HG03108 (cell line): ENCODE measurements at regions not wholly inside any gene's neighbourhood (a gene's known extent, or its start where the extent isn't known, plus 50 kb on each side); places are given as distances from the start of the nearest gene placed in this dataset.
"Not testable (repeated sequence)": the region's sequence is repeated elsewhere in the genome, so short reads cannot be mapped to it uniquely, and the experiment has no call there.

Source experiments
- ATAC-seq: cut with Tn5 transposase; IDR thresholded peaks from one replicate; pipeline ENCODE4 v1.9.1; 2021; ENCODE audit warnings: moderate library complexity; ENCODE audit not compliant: unreplicated experiment

DNA sequence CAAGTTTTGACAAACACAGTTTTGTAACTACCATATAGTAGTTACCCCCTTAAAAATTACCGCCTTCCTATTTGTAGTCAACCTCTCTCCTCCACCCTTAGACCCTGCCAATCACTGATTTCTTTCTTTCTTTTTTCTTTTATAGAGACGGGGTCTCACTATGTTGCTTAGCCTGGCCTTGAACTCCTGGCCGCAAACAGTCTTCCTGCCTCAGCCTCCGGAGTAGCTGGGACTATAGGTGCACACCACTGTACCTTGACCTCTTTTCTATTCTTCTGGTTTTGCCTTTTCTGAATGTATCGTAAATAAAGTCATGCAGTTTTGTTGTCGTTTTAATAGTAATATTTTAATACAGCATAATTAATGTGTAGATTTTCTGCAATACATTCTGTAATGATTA lies 460.3 kb downstream of the EPM2A start:
- ATAC-seq = no peak

DNA sequence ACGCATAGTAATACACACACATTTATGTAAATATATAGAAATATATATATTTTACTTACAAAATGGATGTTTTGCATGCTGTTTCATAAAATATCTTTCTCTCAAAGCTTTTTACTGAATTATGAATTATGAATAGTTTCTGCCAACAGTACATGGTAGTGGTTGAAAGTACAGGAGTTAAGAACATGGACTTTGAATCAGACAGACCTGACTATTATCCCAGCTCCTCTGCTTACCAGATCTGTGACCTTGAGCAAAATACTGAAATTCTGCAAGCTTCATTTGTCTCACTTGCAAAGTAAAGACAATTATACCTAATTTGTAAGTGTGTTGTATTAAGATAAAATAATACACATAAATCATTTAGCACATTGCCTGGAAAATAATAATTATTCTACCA lies 459.5 kb downstream of the EPM2A start:
- no peak for ATAC-seq

DNA sequence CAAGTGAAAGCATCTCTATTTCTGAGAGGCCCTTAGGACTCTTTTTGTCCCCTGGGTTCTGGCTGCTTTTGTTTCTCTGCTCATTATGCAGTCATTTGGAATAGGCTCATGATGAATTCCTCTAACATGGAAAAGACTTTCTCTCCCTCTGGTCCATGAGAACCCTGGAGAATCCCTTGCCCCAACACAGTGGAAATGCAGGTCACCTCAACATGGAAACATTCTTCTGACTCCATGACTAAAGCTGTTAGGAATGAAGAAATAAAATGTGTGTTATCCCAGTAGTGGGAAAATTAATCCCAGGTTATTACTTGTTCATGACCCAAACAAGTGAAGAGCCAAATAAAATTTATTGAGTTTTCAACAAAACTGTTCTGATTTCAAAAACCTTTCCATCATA lies 458.6 kb downstream of the EPM2A start:
- ATAC-seq = no peak

DNA sequence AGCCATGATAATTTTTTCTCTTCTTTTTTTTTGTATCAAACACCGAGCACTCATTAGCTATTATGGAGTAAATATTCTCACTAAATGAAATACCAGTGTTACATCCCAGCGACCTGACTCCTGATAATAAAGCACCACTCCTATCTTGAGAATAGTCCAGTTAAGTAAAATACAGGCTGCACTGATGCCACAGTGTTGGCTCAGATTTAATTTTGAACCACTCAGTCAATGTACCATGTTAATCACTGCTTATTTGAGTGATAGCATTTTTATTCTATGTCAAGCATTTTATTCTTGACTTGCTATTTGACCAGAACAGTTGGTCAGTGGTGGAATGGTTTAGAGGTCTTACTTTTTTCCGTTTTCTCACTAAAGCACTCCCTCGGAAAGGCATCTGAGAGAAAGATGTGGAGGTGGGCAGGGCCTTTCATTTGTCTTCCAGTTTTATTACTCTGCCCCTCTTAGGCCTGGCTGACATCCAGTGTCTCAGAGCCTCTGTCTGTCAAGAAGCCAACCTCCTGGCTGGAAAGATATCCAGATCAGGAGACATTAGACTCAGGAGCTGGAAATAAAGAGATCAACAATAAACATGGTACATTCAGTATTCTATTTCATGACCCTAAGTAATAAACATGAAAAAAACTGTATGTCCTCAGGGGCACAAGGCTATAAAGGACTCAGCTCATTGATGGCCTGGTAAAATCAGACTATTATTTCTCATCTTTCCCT lies 457.8 kb downstream of the EPM2A start:
- ATAC-seq = no peak

DNA sequence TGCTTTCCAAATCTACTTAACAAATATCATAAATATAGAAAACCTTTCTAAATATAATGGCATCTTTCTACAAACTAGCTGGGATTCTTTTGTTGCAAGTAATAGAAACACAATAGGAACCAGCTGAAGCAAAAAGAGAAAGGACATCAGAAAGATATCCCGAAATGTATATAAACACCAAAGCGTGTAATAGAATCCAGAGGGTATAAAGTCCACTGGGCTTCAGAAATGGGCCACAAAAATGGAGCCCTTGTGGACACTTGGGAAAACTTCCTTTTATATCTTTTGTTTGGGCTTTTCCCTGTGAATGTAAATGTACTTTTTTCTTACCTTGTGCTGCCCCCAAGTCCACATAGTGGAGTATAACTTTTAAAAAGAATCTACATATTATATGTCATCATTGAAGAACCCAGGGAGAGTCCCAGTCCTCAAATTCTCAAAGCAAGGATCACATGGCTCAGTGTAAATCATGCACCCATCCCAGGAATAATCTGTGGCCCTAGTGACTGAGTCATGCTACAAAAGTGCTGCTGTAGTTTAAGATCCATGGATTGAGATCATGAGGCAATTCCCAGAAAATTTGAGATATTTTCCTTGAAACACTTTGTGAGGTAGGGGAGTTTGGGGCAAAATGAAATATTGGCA lies 457.0 kb downstream of the EPM2A start:
- ATAC-seq = no peak

DNA sequence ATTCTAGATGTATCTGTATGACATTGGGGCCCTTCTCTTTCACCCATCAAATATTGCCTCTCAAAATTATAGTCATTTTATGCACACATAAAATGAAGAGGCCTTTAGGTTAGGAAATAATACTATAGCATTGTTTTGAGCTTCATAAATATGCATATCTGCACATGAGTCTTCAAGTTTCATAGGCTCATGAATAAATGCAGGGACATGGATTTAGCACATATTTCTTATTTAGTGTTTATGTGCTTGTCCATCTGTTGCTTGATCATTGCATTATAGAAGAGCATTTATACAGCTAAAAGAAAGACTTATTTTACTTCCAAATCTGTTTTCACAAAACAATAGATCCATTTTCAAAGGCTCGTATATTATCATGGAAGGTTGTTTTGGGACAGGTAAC lies 455.8 kb downstream of the EPM2A start:
- ATAC-seq = no peak

DNA sequence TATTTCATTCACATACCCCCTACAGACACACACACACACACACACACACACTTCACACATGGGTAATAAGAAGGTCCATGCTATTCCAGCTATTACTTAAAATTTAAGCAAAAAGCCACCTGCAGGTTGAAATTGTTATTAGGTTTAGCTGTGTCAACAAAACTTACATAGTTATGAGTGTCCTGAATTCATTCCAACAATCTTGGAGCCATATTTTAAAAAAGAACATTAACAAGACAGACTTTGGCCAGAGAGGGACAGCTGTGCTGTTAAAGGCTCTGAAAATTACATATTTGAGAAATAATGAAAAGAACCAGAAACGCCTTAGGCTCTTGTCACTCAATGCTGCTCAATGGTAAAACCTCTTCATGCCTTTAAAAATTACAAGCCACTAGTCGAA lies 455.3 kb downstream of the EPM2A start:
- ATAC-seq = no peak

DNA sequence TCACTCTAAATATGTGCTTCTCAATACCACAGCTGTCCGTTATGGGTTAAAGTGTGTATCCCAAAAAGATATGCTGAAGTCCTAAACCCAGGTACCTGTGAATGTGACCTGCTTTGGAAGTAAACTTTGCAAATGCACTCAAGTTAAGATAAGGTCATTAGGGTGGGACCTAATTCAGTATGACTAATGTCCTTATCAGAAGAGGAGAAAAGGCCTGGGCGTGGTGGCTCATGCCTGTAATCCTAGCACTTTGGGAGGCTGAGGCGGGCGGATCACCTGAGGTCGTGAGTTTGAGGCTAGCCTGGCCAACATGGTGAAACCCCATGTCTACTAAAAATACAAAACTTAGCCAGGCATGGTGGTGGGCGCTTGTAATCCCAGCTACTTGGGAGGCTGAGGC lies 452.1 kb downstream of the EPM2A start:
- not testable (repeated sequence) for ATAC-seq

DNA sequence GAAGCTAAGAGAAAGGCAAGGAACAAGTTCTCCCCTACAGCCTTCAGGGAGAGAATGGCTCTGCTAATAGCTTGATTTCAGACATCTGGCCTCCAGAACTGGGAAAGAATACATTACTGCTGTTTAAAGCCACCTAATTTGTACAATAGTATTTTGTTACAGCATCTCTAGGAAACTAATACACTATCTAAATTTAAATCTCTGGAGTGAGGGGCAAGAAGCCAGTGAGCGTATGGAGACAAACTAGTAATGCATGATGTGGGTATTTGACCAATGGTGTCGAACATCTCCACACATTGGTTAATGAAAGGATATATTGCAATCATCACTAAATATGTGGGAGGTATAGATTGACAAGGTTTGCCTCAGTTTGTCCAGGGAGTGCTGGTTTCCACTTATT lies 451.5 kb downstream of the EPM2A start:
- ATAC-seq = no peak

DNA sequence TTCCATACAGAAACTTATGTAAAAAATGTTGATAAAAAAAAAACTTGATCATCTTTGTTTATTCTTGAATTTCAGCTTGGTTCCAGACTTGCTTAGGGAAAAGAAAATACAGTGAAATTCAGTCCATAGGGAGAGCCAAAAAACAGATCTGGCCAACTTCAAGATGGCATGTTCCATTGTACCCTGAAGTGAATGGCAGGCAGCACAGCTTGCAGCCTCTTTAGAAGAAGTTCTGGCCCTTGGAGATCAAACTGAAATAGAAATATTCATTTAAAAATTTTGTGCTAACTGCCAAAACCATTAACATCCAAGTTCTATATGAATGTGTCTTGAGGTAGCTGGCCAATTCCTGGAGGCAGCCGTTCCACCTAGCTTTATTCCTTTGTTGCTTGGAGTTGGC lies 448.4 kb downstream of the EPM2A start:
- no peak for ATAC-seq

DNA sequence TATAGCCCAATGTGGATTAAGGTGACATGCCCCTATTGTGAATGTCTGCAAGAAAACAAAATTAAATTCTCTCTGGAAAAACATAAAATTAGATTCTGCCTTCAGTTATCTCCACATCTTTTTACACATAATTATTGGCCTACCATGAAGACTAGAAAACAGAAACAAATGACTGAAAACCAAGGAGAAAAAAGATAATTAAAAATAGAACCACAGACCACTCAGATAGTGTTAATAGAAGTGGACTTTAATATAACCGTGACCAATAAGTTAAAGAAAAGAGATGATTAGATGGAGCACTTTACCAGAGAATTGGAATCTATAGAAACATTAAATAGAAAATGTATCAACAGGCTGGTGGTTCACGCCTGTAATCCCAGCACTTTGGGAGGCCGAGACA lies 445.7 kb downstream of the EPM2A start:
- ATAC-seq = no peak

DNA sequence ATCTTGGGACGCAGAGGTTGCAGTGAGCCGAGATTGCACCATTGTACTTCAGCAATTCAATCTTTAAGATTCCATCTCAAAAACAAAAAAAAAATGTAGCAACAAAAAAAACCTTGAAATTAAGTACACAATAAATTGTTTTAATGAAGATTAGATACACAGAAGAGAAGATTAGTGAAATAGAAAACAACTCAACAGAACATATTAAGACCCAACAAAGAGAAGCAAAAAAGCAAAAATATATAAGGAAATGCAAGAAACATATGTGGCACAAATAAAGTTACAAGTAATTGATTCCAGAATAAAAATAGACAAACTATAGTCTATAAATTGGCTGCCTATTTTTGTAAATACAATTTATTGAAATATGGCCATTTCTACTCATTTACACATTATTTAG lies 445.2 kb downstream of the EPM2A start:
- no peak for ATAC-seq

DNA sequence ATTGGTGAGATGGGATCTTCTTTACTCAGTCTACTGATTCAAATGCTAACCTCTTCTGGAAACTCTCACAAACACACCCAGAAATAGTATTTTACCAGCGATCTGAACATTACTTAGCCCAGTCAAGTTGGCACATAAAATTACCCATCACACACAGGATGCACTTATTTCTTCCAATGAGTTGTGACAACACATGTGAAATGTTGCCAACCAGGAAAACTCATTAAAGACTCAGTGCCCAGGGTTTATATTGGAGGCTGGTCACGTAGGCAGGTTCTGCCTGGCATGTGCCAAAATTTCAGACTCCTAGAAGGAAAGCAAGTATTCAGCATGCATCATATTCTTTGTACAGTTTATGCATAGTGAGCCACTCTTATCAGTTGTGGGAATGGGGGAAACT lies 443.3 kb downstream of the EPM2A start:
- ATAC-seq = no peak

DNA sequence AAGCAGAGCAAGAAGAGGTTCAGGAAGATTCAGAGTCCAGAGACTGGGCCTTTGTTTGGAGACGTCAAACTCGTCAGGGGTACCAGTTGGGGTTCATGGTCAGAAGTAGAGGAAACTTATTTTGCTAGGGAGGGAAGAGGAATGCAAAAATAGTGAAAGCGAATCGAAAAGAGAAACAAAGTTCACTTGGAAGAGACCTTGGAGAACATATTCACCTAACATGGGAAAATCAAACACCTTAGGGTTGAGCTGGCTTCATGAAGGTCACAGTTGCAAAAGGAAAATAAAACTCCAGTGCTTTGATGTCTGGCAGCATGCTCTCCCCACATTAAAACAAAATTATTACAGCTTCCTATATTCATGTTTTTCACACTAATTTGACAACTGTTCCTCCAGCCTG lies 440.4 kb downstream of the EPM2A start:
- ATAC-seq = no peak

DNA sequence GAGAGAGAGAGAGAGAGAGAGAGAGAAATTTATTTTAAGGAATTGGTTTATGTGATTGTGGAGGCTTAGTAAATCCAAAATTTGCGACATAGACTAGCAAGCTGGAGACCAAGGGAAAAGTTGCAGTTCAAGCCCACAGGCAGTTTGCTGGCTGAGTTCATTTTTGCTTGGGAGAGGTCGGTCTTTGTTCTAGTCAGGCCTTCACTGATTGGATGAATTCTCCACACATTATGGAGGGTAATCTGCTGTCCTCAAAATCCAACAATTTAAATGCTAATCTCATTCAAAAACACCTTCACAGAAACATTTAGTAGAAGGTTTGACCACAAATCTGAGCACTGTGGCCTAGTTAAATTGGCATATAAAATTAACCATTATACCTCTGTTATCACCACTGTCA lies 439.6 kb downstream of the EPM2A start:
- ATAC-seq = no peak

DNA sequence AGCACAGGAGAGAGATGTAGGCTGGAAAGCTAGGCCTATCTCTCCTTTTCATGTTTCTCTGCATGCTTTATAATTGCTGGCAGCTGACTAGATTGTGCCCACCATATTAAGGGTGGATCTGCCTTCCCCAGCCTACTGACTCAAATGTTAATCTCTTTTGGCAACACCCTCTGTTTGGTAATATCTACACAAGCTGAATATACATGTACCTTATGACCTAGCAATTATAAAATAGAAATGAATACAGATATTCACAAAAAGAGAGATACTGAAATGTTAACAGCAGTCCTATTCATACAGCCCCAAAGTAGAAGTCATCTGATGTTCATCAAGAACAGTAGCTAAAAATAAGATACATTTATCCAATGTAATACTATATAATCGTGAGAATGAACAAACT lies 429.6 kb downstream of the EPM2A start:
- no peak for ATAC-seq

DNA sequence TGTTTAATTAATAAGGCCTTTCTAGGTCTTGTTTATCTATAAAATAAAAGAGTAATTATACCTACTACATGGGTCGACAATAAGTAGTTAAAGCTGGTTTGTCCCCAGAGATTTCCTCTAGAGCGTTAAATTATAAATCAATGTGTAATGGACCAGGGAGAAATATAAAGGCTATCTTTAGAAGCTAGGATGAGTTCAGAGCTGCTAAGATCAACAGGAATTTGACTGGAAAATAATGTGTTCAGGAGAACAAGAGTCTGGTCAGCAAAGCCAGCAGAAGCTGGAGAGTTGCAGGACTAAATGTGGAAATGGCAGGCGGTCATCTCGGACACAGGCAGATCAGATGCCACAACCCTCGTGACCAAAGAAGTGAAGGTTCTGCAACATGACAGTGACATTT lies 428.8 kb downstream of the EPM2A start:
- no peak for ATAC-seq

DNA sequence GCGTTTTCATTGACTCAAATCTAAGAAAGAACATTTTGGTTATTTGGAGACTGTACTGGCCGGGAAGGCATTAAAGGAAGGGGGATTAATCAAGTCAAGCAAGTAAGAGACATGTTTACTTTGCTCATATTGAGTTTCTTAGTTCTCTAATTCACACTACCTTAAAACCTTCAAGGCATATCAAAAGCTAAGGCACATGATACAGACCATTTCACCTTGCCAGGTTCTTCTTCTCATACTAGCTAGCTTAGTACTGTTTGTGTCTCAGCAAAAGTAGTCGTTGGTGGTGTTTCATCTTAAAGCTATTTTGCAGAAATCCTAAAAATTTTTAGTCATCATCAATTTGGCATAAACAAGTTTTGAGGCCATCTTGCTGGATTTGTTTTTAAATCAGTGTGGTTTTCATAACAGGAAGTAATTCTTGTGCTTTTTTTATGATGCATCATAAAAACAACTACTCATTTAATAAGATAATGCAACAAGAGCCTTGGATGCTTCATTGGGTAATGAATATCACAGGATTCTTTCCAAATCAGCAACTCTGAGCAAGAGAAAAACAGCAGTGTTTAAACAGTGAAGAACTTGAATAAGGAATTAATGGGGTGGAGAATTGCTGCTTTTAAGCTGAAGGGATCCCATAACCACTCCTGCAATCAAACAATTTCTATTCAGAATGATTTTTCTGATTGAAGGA lies 425.3 kb downstream of the EPM2A start:
- no peak for ATAC-seq

DNA sequence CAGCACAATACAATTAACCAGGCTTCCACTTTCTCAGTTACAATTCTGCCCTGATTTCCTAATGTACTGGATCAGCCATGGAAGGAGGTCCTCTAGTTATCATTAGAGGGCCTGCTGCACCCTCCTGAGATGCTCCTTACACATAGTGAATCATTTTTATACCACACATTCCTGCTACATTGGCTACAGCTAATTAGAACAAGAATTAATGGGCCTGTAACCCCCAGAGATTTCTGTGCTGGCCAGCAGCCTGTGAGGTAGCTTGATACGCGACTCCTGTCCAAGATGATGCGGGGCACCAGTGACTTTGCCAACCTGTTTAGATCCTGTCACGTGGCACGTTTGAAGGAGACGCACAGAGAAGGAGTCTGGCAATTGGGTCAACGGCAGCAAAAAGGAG lies 422.8 kb downstream of the EPM2A start:
- ATAC-seq = no peak

DNA sequence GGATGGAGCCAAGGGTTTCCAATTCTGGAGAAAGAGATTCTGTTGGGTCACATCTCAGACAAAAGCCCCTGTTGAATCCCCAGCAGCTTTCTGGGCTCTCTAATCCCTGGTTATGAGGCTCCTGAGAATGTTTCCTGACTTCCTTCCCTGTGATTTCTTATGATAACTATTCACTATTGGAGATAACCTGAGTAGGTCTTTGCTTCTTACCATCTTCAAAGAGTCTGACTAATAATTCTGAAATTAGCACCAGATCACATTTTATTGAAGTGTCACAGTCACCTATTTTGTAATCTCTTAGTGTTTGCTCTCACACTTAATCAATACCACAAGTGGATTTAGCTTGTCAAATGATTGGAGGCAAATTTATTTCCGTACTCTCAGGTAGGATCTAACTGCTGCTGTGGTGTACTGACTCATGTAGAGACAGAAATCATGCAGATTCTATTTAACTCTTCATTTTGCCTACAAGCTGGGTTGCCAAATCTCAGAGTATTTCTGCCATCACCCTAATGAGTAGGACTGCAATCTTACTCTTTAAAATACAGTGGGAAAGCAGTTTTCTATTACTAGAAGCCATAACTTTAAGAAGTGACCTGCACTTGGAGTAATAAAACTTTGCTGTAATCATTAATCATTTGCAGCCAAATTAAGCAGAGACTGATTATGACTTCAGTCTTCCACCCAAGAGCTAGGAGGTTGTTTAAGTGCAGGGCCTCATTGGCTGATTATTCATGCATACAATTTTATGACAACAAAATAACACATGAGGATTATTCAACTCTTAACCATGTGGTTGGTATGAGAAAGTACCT lies 422.1 kb downstream of the EPM2A start:
- no peak for ATAC-seq

DNA sequence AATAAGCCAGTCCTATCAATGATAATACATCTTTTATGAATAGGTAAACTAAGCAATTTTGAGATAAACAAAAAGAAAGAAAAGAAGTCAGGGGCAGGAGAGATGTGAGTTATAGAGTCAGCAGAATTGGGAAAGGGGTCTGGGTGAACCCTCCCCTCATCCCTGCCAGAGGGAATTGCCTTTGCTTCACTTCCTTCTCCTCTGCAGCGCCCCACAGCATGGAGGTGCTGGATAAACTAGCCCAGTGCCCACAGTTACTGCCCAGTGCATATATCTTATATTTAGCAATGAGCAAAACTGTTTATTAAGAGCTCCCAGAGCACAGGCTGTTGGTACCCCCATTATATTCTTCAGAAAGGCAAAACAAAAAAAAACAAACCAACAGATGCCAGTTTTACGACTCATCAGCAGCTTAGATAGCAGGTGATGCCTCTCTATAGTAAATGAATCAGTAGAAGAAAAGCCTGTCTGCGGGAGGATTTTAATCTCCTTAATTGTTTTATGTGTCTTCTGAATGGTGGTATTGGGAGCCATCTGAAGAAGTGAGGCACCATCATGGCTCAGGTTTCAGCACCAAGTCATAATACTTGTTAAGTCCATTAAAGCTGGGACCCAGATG lies 419.2 kb downstream of the EPM2A start:
- no peak for ATAC-seq
